ENCODE measurements at regions not wholly inside any gene's neighbourhood (a gene's known extent, or its start where the extent isn't known, plus 50 kb on each side); places are given as distances from the start of the nearest gene placed in this dataset.

GRCh38 chr5:115452536-115453235 lies 91.9 kb downstream of the FEM1C start:
- in situ Hi-C loops (cut with MboI; ENCODE audit: low sequenced_read_pairs) = no loop called here
- Histone ChIP-seq H3K4me1 (ENCODE audit: control insufficient read depth, insufficient read depth, low read length) (peaks cover 12% of the 10 kb centered on the region), H4K20me1 (ENCODE audit: insufficient read depth, low read length) (no peaks in the 10 kb centered on the region), H2AK5ac (ENCODE audit: low read depth, low read length) (peak overlapping the region; percentile 56; the same call in 1 of the 2 replicates), H3K4ac (ENCODE audit: low read depth, low read length) (peak overlapping the region; percentile 37; the same call in 1 of the 2 replicates), H4K8ac (ENCODE audit: low read depth in 2 of 2, low read length in 2 of 2) (no peak overlapping the region), H3K79me1 (ENCODE audit: low read depth in 1 of 2, low read length in 2 of 2) (no peaks in the 10 kb centered on the region; a peak in 1 of 4 replicates), H3K56ac (ENCODE audit: extremely low read depth, insufficient read depth, low read length) (no peak overlapping the region), H4K5ac (ENCODE audit: low read depth, low read length) (no peak overlapping the region), H3K27me3 (ENCODE audit: control insufficient read depth, insufficient read depth, low read length) (no peaks in the 10 kb centered on the region), H3K9me3 (ENCODE audit: control insufficient read depth, insufficient read depth, low read length) (no peaks in the 10 kb centered on the region), H3K14ac (replicated peaks; ENCODE audit: low read depth, low read length) (peak overlapping the region; percentile 6; the same call in 1 of the 2 replicates), H3K9ac (ENCODE audit: low read depth, low read length) (no peak overlapping the region), H3K4me2 (ENCODE audit: low read depth, low read length) (no peak overlapping the region), H2BK5ac (ENCODE audit: low read depth, low read length, poor library complexity, severe bottlenecking) (no peak overlapping the region), H3K18ac (ENCODE audit: low read depth, low read length) (no peak overlapping the region), H2AFZ (replicated peaks; ENCODE audit: low read length, poor library complexity) (no peak overlapping the region), H3K9me1 (ENCODE audit: insufficient read depth, low read length) (peaks cover 11% of the 10 kb centered on the region; the same call in 1 of the 2 replicates), H2AK9ac (replicated peaks; ENCODE audit: low read depth, low read length, poor library complexity) (no peak overlapping the region), H4K91ac (ENCODE audit: insufficient read depth, low read depth, low read length) (no peak overlapping the region), H3K36me3 (ENCODE audit: control insufficient read depth, insufficient read depth, low read length) (no peaks in the 10 kb centered on the region), H2BK15ac (ENCODE audit: low read depth, low read length) (no peak overlapping the region), H2BK120ac (ENCODE audit: low read depth, low read length) (peak overlapping the region; percentile 29; the same call in 1 of the 2 replicates), H3K4me3 (ENCODE audit: insufficient read depth, low read depth, low read length) (no peak overlapping the region), H3K23ac (ENCODE audit: low read depth, low read length) (no peak overlapping the region; the same call in 1 of the 2 replicates), H3K27ac (ENCODE audit: insufficient read depth, low read length) (no peak overlapping the region), H2BK20ac (ENCODE audit: low read depth, low read length) (peak overlapping the region; percentile 33; the same call in 1 of the 2 replicates)
- intact Hi-C loops (cut with micrococcal nuclease) = no loop called here
- CTCF ChIA-PET = no interaction called here
- DNase-seq (no peak), ATAC-seq (ENCODE audit: low read depth) (peak; percentile 27; the same call in 1 of the 2 replicates)
- WGBS, 2 experiments (ENCODE audit: extremely low coverage in 2 of 2, insufficient read length in 1 of 2) = 100% methylated on average over 1 of the region's 2 CpGs; no CpG with 5 or more reads in 1 of the 2 experiments
- POLR2A ChIA-PET (ENCODE audit: unreplicated experiment) = no interaction called here
- TF ChIP-seq MAZ (IDR thresholded peaks at IDR 0.05; ENCODE audit: borderline replicate concordance, low read depth, low read length) (no peak), FOS (IDR thresholded peaks at IDR 0.05; ENCODE audit: low read depth, low read length) (no peak), SMC3 (IDR thresholded peaks at IDR 0.05; ENCODE audit: low read depth, low read length) (no peak), ELK1 (IDR thresholded peaks at IDR 0.05; ENCODE audit: borderline replicate concordance, low read depth, low read length) (no peak), CTCF (conservative IDR thresholded peaks at IDR 0.05; ENCODE audit: low read depth, low read length) (no peak), USF2 (IDR thresholded peaks at IDR 0.05; ENCODE audit: low read depth, low read length) (no peak), RAD21 (IDR thresholded peaks at IDR 0.05; ENCODE audit: low read length) (no peak), NFE2L2 (IDR thresholded peaks at IDR 0.05; ENCODE audit: low read depth, low read length) (no peak), MAFK (IDR thresholded peaks at IDR 0.05; ENCODE audit: low read depth, low read length) (no peak), POLR2A (IDR thresholded peaks at IDR 0.05; ENCODE audit: low read depth, low read length) (no peak), RCOR1 (IDR thresholded peaks at IDR 0.05; ENCODE audit: insufficient replicate concordance, low read length) (no peak), MXI1 (IDR thresholded peaks at IDR 0.05; ENCODE audit: borderline replicate concordance, low read depth, low read length) (no peak)
- dilution Hi-C loops (cut with HindIII; ENCODE audit: low sequenced_read_pairs, unreplicated experiment) = no loop called here
- no TSS peak for BruUV-seq (replicated peaks)

Measured in IMR-90 (cell line).